Hematopoietic multipotent progenitor cell (in vitro differentiated cells): ENCODE measurements at regions not wholly inside any gene's neighbourhood (a gene's known extent, or its start where the extent isn't known, plus 50 kb on each side); places are given as distances from the start of the nearest gene placed in this dataset.

Experiments used
- DNase-seq, 3 donors: peaks; one replicate each; pipeline ENCODE4 v3.0.0-alpha.2; 2011 to 2015; ENCODE audit warnings: low read depth in 2 of 3, low spot score in 2 of 3

DNA sequence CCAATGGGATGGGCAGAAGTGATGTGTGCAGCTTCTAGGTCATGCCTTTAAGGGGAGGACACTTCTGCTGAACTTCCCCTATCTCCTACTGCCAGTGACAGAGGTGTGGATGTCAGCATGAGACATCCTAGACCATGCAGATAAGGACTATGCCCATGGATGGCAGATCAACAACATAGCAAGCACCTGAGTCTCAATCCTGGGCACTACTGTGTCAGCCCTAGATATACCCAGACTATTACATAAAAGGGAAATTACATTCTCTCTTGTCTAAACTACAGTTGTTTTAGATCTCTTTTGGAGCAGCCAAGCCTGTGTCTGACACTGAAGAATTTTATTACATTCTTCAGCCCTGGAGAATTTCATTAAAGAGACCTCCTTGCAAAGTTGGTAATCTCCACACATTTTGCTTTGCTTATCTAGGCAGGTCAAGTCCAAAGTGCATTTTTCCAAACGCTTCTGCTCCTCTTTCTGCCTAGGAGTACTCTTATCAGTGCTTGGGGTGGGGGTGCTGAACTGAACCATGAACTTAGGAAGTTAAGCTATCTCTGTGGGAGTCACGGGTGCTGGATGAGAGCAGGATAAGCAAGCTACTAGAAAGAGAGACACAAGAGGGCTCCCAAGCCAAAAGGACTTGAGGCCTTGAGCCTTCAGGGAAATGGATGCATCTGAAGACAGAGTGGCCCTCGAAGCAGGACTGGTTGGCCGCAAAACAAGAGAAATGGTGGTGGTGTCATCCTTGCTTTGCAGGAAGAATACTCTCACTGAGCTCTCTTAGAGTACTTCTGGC, 95.2 kb upstream of the SPRED2 start:
- no peak for DNase-seq

- no peak for DNase-seq
Observed at GRCh38 chr2:65525616-65526231, 93.3 kb upstream of the SPRED2 start.

- no peak for DNase-seq
Observed at GRCh38 chr2:65522922-65523321, 90.5 kb upstream of the SPRED2 start.

DNA sequence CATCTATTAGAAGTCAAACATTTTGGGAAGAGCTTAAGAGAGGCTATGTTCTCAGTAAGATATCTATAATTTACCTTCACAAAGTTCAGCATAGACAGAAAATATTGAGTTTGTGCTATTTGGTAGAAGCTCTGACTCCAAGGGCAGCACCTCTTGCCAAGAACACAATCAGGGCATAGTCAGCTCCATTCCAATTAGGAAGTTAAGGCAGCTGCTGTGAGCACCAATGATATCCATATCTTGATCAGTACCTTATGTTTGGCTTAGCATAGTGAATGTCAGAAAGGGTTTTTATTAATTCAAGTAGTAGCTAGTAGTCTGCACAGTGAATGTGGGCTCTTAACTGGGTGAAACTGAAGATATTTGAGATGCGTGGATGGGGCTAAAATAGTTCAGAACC, 86.4 kb upstream of the SPRED2 start:
- DNase-seq = no peak

- no peak for DNase-seq
Observed at GRCh38 chr2:65514555-65515195, 82.3 kb upstream of the SPRED2 start.

DNA sequence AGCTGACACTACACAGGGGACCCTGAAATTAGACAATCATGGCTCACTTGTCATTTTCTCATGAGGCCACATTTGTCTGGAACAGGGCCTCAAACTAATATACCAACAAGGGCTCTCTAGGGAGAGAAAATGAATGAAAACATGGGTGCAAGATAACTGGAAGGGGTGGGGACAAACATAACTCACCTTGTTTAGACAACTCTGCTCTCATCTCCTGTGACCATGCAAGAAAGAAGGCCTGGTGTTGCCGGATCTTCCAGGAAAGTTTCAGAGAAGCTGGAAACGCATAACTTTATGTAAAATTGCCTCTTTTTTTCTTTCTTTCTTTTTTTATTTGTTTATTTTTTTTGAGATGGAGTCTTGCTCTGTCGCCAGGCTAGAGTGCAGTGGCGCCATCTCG, 80.4 kb upstream of the SPRED2 start:
- DNase-seq = no peak

DNA sequence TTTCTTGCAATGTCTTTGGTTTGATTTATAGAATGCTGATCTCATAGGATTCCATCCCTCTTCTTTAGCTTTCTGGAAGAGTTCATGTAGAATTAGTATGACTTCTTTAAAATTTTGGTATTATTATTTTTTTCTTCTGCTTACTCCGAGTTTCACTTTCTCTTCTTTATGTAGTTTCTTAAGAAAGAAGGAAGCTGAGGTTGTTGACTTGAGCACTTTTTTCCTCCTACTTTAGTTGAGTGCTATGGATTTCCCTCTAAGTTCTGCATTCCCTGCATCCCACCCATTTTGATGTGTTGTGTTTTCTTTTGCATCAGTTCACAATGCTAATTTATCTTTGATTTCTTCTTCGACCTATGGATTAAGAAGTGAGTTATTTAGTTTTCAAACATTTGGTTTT, 78.9 kb upstream of the SPRED2 start:
- no peak for DNase-seq

DNA sequence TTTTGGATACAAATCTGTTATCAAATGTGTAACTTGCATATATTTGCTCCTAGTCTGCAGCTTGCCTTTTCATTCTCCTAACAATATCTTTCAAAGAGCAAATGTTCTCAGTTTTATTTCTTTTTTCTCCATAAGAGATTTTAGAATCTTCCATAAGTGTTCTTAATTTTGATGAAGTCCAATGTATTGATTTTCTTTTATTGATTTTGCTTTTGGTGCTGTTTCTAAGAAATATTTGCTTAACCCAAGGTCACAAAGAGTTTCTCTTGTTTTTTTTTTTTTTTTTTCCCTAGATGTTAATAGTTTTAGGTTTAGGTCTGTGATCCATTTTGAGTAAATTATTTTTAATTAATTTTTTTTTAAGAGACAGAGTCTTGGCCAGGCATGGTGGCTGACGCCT, 75.8 kb upstream of the SPRED2 start:
- no peak for DNase-seq

DNA sequence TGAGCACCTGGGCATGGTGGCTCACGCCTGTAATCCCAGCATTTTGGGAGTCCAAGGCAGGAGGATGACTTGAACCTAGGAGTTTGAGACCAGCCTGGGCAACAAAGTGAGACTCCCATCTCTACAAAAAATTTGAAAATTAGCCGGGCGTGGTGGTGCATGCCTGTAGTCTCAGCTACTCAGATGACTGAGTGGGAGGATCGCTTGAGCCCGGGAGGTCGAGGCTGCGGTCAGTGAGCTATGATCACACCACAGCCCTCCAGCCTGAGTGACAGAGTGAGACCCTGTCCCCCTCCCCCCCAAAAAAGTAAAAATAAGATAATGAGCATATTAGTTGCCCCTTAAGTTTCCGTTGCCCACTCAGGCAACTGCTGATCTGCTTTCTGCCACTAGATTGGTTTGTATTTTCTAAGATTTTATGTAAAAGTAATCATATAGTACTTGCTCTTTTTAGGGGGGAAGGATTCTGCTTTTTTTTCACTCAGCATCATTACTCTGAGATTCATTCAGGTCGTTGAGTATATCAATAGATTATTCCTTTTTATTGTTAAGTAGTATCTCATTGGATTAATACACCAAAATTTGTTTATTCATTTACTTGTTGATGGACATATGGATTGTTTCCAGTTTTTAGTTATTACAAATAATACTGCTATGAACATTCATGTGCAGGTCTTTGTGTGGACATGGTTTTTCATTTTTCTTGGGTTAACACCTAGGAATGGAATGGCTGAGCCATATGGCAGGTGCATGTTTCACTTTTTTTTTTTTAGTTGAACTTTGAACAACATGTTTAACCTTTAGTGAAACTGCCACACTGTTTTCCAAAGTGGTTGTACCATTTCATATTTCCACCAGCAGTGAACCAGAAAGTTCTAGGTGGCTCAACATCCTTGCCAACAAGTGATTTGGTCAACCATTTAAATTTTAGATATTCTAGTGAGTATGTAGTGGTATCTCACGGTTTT, 75.0 kb upstream of the SPRED2 start:
- no peak for DNase-seq

DNA sequence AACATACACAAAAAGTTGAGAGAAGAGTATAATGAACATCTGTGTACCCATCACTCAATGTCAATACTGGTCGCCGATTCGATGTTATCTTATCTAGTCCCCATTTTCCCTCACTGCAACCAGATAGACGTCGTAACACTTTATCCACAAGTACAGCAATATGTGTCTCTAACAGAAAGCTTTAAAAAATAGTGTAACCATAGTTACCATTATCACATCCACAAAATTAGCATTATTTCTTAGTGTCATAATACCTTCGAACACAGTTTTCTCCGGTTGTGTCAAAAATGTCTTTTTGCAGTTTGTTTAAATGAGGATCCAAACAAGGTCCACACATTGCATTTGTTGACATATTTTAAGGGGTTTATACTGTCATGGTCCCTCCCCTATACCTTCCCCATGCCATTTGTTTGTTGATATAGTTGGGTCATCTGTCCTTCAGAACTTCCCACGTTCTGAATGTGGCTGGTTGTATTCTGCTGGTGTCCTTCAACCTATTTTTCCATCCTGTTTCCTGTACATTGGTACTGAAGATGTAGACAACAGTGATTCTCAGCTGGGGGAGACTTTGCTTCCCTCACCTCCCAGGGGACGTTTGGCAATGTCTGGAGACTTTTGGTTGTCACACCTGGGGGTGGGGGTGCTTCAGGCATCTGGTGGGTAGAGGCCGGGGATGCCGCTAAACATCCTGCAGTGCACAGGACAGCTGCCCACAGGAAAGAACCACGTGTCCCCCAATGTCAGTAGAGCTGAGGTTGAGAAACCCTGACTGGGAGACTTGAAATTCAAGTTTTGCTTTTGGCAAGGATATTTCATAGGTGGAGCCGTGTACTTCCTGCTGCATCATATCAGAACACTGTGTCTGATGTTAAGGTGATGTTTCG, 72.7 kb upstream of the SPRED2 start:
- no peak for DNase-seq

- no peak for DNase-seq
Observed at GRCh38 chr2:65504201-65504600, 71.8 kb upstream of the SPRED2 start.

GRCh38 chr2:65503746-65504145, 71.3 kb upstream of the SPRED2 start:
- no peak for DNase-seq

DNA sequence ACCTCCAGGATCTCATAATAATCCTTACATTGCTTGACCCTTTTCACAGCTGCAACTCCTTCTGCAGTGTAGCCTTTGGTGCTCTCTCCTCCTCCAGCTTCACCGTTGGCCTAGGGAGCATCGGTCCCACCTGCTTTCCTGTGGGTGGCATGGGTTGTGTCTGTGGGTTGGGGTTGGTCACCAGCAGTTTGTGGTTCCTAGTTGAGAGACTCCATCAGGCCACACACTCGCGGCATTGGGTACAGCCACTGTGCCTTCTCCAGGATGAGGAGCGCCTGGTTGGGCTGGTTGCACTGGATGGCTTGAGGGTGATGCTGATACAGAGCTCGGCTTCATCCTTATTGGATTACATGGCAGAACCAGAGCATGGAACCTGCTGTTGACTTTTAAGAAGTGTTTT, 69.4 kb upstream of the SPRED2 start:
- DNase-seq = no peak

DNA sequence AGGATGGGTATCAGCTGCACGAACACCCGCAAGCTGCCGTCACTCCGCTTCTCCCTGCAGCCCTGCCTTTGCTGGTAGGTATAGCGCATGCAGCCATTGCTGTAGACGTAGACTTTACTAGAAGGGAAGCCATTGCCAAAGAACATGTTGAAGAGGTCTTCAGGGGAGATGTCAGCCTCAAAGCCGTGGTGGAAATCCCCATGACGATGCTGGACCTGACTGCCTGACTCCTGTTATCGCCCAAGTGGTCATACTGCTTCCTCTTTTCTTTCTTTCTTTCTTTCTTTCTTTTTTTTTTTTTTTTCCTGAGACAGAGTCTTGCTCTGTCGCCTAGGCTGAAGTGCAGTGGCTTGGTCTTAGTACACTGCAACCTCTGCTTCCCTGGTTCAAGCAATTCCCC, 68.7 kb upstream of the SPRED2 start:
- no peak for DNase-seq

DNA sequence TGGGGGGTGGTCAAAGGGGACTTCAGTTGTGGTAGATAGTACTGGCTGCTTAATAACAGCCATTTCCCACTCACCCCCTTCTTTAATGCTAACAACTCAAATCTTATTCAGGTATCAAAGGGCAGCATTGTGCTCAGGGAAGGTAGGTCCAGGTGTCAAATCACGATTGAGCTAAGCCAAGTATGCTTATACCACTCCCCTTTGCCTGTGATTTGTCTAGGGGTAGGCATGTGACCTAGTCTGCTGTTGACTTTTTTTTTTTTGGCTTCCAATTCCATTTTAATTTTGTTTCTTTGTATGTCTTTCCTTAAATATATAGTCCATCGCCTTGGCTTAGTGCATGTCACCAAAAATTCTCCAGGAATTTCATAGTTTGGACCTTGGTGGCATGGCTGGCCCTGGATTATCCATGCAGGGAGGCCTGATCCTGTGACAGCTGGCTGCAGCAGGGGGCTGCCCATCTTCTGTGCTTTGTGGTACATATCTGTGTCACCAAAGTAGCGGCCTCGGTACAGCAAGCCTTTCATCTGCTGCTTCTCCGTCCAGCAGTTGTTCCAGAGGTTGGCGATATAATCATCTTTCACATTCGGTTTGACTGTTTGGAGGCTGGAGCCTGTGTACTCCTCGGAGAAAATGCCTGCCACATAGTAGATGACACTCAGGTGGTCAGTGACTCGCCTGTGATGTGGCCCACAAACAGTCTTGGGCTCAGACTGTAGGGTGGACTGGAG, 68.1 kb upstream of the SPRED2 start:
- no peak for DNase-seq

DNA sequence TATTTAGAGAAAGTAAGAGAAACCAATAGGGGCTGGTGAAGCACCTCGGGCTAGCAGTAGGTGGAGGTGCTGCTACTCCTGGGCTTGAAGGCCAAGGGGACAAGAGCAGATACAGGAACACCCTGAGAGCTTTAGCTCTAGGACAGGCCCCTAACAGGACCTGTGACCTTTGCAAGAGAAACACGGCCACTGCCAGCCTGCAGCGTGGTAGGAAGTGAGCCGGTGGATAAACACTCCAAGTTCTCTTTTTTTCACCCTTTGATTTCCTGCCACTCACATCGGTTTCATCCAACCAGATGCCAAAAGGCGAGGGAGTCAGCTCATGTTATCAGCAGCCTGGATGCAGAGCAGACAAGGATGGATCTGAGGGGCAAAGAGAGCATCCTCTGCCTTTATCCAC, 66.8 kb upstream of the SPRED2 start:
- DNase-seq = peak in 2 of 3 donors; percentile 1 to 27

- no peak for DNase-seq
Observed at GRCh38 chr2:65498396-65498795, 66.0 kb upstream of the SPRED2 start.

GRCh38 chr2:65495251-65495877, 63.0 kb upstream of the SPRED2 start:
- no peak for DNase-seq

DNA sequence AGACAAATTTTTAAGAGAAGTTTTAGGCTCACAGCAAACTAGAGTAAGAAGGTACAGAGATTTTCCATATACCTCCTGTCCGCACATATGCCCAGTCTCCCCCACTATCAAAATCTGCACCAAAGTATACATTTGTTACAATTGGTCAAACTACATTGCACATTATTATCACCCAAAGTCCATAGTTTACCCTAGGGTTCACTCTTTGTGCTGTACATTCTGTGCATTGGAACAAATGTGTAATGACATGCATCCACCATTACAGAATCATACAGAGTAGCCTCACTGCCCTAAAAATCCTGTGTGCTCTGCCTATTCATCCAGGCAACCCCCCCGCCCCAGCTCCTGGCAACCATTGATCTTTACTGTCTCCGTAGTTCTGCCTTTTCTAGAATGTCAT, 61.7 kb upstream of the SPRED2 start:
- DNase-seq = no peak
